ENCODE measurements at regions not wholly inside any gene's neighbourhood (a gene's known extent, or its start where the extent isn't known, plus 50 kb on each side); places are given as distances from the start of the nearest gene placed in this dataset.

- DNase-seq (ENCODE audit: low read depth): no peak
Observed at GRCh38 chr1:114342376-114342775, 168.6 kb downstream of the TRIM33 start.

- no peak for DNase-seq (ENCODE audit: low read depth)
Observed at GRCh38 chr1:114341856-114342255, 169.1 kb downstream of the TRIM33 start.

DNA sequence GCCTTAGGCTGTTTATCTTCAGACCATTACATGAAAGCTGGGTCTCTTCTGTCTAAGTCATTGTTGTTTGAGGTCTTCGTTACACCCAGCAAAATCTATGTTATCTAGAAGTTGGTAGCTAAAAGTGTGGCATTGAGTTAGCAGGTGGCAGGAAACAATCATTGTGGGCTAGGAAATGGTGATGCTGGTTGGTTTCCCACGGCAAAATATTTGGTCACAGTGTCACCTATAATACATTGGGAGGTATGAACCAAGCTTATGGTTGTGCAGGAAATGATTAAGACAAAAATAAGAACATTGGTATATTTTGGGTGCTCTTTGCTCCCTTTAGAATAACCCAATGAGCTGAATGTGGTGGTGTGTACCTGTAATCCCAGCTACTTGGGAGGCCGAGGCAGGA is 169.7 kb downstream of the TRIM33 start:
- DNase-seq (ENCODE audit: low read depth): no peak

DNA sequence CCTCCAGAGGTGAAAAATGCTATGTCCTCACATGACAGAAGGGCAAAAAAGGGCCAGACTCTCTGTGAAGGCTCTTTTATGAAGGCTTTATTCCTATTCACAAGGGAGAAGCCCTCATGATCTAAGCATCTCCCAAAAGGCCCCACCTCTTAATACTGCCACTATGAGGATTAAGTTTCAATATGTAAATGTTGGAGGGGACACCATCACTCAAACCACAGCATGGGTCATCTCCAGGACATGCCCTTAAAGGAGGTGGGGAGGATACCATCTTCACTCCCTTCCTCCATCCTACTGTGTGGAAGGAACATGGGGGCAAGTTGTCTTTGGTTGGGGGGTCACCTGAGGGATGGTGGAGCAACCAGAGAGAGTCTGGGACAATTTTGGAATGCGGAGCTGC is 170.1 kb downstream of the TRIM33 start:
- DNase-seq (ENCODE audit: low read depth): no peak

- DNase-seq (ENCODE audit: low read depth): no peak
Observed at GRCh38 chr1:114339379-114339778, 171.6 kb downstream of the TRIM33 start.

GRCh38 chr1:114338191-114338890 is 172.7 kb downstream of the TRIM33 start:
- DNase-seq (ENCODE audit: low read depth): no peak

GRCh38 chr1:114337417-114337816 is 173.6 kb downstream of the TRIM33 start:
- DNase-seq (ENCODE audit: low read depth): no peak

GRCh38 chr1:114336360-114336759 is 174.6 kb downstream of the TRIM33 start:
- no peak for DNase-seq (ENCODE audit: low read depth)

DNA sequence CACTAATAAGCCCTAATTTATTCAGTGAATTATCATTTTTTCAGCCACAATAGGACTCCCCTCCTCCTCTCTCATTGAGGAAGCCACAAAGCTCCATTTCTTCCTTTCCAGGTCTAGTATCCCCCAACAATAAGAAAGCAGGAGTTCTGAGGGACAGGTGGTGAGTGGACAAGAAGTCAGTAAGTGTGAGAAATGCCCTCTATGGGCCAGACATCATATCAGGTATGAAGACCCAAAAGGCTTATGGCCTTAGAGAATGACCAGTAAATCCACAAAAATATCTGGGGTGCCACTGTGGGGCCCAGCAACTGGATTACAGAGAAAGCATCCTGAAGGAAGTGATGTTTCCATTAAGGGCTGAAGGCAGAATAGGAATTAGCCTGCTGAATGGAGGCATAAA is 175.7 kb downstream of the TRIM33 start:
- DNase-seq (ENCODE audit: low read depth): no peak

DNA sequence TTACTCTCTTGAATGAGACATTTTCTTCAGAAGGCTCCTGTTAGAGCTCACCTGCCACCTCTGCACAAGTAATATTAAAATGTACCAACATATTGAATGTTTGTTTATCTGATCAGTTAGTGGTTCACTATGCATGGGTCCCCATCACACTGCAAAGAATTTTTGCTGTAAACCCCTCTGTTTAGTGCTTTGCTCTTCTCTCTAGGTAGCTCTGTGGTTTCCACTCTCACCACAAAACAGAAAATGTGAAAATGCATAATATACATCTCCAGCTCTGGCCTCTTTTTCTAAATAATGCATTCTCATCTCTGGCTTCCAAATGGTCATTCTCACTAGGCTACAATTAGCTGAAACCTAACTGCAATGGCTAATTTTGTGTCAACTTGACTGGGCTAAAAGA is 176.7 kb downstream of the TRIM33 start:
- no peak for DNase-seq (ENCODE audit: low read depth)

DNA sequence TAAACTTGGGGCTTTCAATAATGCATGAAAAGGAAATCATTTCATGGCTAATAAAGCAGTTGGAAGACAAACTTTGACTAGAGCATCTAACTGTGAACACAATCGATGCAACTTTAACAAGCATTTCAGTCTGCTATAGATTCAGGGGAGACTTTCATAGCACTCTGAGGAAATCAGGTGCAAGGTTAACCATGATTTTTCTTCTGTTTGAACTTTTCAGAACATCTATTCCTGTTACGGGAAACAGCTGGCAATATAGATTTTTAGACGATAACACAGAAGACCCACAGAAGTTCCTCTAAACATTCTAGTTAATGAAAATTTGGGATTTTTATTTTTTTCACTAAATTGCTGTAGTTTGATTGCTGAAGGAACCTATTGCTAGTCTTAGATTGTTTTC is 177.3 kb downstream of the TRIM33 start:
- DNase-seq (ENCODE audit: low read depth): no peak

DNA sequence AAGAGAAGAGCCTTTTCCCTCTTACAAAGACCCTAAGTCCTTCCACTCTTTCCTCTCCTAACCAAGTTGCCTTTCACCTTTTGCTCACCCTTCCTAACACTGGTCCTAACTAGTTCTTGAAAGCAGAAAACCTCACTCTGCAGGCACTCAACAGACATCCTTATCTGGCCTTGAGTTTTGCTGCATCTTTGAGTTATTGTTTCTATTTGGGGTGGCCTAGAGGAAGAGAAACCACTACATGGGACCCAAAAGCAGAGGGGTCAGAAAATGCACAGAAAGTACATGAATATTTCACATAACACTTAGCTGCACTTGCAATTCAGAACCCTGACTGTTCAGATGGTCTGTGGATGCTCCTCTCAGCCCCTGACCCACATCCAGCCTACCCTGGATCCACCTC is 178.3 kb upstream of the SYT6 start:
- DNase-seq (ENCODE audit: low read depth): no peak

DNA sequence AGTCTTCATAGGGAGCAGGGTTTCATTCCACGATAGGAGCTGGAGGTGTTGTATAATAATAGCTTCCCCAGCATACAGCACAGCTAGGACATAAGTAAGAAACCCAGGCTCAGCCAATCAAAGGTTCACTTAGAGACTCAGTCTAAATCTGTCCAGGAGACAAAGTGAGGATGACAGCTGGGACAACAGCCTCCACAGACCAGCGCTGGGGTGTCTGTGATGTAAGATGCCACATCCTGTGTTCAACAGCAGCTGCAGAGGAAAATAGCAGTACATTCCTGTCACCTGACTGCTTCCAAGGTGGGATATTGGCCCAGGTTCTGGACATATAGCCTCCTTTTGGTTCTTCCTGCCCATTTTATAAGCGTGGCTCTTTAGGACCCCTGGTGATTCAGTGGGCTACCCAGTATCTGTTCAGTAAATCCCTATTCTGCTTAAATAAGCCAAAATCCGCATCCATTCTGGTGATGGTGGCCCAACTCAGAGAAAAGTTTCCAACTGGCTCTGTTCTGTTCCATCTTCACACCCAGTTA is 176.8 kb upstream of the SYT6 start:
- no peak for DNase-seq (ENCODE audit: low read depth)

GRCh38 chr1:114328361-114328904 is 174.8 kb upstream of the SYT6 start:
- no peak for DNase-seq (ENCODE audit: low read depth)

- no peak for DNase-seq (ENCODE audit: low read depth)
Observed at GRCh38 chr1:114324662-114324965, 170.9 kb upstream of the SYT6 start.

DNA sequence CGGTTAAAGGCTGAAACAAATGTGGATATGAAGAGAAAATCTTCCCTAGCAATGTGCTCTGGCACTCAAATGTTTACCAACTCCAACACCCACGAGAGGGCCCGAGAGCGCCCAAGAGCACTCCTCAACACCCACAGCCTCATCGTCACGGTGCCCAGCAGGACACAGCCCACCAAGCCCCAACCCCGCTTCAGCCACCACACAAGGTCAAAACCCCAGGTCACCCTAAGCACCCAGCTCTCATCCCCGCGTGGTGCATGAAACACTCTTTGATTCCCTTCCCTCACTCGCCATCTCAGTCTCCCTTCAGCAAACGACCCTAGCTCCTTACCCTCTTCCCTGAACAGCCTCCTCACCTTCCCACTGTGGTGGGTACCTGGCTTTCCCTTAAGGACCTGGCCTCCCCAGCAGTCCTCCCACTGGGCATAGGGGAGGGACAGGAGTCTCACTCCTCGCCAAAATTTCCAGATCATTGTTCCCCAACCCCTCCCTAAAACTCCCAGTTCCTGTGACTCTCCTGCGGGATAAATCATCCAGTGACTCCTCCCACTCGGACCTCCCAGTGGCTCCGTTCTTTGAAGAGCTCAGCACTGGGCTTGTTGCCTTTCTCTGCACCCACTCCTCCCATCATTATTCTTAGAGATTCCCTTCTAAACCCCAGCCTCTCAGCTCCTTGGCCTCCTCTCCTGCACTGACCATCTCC is 170.4 kb upstream of the SYT6 start:
- no peak for DNase-seq (ENCODE audit: low read depth)

DNA sequence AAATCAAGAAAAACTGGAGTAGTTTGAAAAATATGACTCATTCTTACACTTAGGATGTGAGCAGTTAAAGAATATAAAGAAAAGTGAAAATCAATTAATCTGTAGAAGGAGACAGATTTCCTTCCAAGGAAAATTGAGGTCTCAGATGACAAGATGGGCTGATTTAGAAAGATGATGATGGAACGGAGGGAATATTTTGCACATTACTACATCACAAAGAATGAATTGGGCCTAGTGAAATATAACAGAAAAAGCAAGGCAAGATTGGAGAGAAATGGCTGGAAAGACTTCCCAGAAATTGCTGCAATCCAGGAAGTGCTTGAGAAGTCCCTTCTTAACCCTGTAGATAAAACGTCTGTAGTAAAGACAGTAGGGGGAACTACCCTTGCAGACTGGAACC is 169.1 kb upstream of the SYT6 start:
- DNase-seq (ENCODE audit: low read depth): no peak

DNA sequence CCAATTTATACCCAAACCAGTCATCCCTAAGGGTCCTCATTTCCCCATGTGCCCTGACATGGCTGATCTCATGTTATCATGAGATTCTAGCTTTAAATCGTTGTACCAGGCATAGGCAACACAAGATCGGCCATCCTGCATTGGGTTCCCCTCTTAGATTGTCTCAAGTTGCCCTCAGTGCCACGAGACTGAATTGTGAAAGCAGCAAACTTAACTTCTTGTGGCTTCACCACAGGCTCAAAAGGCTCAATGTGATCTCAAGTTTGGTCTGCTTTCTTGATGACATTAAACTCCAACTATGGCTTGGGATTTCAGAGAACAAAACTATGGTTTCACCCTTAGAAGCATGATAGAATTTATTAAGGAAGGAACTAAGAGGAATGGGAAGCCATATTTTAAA is 168.5 kb upstream of the SYT6 start:
- no peak for DNase-seq (ENCODE audit: low read depth)

DNA sequence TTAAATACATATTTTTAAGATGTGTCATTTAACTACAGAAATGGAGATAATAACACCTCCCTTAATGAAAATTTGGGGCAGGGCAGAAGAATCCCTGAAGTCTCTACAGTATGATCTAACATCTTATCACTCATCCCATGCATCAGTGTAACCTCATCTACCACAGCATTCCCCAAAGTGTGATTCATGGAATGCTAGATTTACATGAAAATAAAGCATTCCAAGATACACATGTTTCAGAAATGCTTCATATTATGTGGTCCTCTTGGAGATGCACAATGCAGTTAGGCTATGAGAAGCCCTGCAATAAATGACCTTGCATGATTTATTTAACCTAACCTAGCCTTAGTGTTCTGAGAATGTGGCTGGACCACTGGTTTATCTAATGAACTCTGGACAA is 166.9 kb upstream of the SYT6 start:
- no peak for DNase-seq (ENCODE audit: low read depth)

DNA sequence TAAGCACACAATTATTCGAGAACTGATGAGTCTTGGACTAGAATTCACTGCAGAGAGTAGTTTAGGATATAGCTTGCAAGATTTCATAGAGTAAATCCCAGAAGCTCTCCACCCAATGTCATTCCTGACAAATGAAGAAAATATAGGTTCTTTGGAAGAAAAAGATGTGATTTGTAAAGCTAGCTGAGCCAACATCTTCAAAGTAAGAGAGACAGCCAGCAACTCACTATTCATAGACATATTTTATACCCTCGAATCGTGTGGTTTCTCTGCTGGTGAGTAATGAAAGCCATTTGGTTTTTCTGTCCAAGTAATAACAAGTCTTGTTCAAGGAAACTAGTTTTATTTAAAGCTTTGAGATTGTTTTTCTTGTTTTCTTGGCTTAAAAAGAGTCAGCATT is 165.7 kb upstream of the SYT6 start:
- no peak for DNase-seq (ENCODE audit: low read depth)

DNA sequence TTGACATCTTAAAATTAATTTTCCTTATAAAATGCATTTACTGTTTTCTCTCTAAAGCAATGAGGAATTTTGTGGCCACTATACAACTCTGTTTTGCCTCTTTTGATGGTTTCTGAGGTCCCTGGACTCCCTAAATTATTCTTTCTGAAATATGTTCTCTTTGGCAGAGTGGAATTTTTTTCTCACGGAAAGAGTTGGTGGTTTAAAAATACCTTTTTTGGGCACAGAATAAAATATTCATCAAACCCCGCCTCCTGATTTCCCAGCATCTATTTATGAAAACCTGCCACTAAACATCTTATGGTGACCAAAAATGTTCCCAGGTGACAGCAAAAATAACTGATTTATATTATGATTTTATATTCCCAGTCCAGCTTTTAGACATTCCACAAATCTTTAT is 165.3 kb upstream of the SYT6 start:
- no peak for DNase-seq (ENCODE audit: low read depth)

DNA sequence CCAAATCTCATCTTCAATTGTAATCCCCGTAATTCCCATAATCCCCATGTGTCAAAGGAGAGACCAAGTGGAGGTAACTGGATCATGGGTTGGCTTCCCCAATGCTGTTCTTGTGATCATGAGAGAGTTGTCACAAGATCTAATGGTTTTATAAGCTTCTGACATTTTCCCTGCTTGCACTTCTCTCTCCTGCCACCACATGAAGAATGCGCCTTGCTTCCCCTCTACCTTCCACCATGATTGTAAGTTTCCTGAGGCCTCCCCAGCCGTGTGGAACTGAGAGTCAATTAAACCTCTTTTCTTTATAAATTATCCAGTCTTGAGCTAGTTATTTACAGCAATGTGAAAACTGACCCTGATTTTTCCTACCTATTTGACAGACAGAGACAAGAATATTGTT is 162.5 kb upstream of the SYT6 start:
- no peak for DNase-seq (ENCODE audit: low read depth)

DNA sequence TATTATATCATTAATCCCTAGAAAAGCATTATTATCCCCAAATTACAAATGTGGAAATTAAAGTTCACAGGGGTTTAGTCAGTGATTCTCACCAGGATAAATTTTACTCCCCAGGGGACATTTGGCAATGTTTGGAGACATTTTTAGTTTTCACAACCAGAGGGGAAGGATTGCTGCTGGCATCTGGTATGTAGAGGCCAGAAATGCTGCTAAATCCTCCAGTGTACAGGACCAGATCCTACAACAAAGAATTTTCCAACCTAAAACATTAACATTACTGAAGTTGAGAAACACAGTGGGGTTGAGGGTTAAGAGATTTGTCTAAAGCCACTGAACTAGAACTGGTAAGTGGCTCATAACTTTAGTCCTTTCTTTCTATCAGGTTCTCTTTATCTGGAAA is 162.0 kb upstream of the SYT6 start:
- DNase-seq (ENCODE audit: low read depth): no peak

- no peak for DNase-seq (ENCODE audit: low read depth)
Observed at GRCh38 chr1:114314576-114314975, 160.9 kb upstream of the SYT6 start.

All from activated T-helper 9 cell treated with anti-CD3 and anti-CD28 coated beads, Interleukin-2, amount 50 U/mL, for 16 hours (primary cell).